NCI-H345 treated with DMSO at 0.1 percent for 48 hours (cell line): ENCODE measurements at regions not wholly inside any gene's neighbourhood (a gene's known extent, or its start where the extent isn't known, plus 50 kb on each side); places are given as distances from the start of the nearest gene placed in this dataset.
"Not testable (repeated sequence)": the region's sequence is repeated elsewhere in the genome, so short reads cannot be mapped to it uniquely, and the experiment has no call there.

ENCODE experiments used
- DNase-seq: peaks from one replicate; lab custom pipeline; 2025; ENCODE audit not compliant: unreplicated experiment; lab: John Stamatoyannopoulos, UW

DNA sequence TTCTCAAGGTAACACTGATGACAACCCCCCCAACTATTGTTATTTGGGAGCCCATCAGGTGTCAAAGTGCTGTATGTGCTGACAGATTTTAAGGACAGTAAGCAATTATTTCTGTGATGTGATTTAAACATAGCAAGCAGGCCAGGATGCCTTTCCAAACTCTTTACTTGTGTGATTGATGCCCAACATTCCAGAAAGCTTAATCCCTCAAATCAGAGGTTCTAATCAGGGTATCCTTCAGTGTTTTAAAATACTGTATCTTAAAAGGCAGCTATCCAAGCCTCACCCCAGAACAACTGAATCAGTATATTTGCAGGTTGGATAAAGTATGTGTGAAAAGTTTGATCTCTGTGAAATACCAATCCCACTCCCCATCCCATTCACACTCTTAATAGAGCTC lies 119.7 kb downstream of the GASK1B start:
- DNase-seq = no peak

GRCh38 chr4:158051401-158052235 lies 121.2 kb downstream of the GASK1B start:
- no peak for DNase-seq

GRCh38 chr4:158050942-158051341 lies 121.9 kb downstream of the GASK1B start:
- no peak for DNase-seq

- DNase-seq = no peak
Measured at GRCh38 chr4:158046345-158046744, 126.5 kb downstream of the GASK1B start.

DNA sequence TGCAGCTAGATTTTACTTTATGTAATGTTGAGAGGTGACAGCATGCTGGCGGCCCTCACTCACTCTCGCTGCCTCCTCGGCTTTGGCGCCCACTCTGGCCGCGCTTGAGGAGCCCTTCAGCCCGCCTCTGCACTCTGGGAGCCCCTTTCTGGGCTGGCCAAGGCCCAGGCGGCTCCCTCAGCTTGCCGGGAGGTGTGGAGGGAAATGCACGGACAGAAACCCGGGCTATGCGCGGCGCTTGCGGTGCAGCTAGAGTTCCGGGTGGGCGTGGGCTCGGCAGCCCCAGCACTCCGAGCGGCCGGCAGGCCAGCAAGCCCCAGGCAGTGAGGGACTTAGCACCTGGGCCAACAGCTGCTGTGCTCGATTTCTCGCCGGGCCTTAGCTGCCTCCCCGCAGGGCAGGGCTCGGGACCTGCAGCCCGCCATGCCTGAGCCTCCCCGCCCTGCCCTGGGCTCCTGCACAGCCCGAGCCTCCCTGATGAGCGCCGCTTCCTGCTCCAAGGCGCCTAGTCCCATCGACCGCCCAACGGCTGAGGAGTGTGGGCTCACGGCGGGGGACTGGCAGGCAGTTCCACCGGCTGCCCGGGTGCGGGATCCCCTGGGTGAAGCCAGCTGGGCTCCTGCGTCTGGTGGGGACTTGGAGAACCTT lies 128.7 kb downstream of the GASK1B start:
- no peak for DNase-seq

DNA sequence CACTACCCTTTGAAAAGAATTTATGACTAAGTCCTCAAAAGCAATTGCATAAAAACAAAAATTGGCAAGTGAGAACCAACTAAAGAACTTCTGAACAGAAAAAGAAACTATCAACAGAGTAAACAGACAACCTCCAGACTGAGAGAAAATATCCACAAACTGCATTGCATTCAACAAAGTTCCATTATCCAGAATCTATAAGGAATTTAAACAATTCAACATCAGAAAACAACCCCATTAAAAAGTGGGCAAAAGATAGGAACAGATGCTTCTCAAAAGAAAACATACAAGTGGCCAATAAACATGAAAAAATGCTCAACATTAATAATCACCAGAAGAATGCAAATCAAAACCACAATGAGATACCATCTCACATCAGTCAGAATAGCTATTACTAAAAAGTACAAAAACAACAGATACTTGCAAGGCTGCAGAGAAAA lies 130.2 kb downstream of the GASK1B start:
- DNase-seq = no peak

- no peak for DNase-seq
Measured at GRCh38 chr4:158038718-158039117, 134.1 kb downstream of the GASK1B start.

DNA sequence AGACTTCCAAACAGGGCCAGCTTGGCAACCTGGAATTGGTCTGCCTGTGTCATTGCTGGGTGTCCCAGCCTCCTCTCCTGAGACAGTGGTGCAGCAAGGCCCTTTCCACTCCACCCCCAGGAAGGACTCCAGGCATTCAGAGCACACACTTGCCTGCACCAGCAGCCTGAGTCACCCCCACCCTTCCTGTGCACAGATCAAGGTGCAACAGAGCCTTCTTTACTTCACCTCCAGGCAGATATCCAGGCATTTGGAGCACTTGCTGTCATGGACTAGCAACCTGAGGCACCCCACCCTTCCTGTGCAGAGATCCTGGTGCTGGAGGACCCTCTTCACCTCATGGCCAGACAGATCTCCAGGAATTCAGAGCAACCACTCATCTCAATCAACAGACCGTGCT lies 135.8 kb downstream of the GASK1B start:
- DNase-seq = no peak

GRCh38 chr4:158035662-158036195 lies 137.1 kb downstream of the GASK1B start:
- no peak for DNase-seq

DNA sequence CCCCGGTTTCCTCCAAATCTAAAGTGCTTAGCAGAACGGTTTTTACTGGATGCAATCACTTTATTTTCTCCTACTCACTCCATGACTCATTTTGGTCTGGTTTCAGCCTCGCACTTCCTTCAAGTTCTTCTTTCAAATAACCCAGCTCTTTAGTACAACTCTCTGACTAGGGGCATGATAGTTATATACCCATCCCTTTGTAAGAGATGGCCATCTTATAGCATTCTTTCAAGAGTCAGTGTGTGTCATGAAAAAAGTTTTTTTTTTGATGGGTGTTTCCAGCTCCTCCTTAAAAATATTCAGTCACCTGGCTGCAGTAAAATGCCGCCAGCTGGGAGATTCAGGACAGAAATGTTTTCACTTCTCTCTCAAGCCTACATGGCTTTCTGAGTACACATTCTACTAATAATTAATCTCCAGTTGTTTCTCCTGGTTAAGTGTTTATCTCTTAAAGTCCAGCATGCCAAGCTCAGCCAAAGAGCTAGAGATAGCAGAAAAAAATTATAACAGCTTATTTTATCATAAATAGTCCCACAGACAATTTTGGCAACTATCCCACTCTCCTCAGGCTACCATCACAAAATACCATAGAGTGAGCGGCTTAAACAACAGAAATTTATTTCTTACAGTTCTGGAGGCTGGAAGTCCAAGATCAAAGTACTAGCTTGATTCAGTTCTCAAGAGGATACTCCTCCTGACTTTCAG lies 139.3 kb downstream of the GASK1B start:
- no peak for DNase-seq

DNA sequence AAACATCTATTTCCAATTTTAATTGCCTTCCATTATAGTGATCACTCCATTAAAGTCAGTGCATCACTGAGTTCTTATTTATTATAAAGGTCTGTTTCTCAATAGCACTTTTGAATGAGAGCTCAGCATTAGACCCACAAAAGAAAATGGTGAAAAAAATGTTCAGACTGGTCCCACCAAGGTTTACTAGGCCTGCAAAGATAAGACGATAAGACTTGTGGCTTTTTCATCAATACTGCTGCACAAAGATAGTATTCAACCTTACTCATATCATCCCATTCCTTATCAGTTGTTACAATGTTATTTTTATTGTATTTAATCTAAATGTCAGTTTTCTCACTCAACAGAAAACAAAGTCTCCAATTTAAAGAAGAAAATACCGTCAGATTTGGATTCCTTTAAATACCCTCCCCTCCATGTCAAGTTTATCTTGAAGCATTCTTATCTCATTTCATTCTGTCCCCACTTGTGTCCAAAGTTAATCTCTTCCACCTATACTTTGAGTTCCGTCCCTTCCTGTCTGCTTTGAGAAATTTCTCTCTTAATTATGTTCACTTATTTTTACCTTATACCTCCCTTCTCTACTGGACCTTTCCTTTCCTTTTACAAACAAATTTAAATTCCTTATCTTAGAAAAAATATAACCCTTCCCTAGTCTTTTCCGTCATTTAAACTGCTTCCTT lies 140.0 kb downstream of the GASK1B start:
- DNase-seq = no peak

DNA sequence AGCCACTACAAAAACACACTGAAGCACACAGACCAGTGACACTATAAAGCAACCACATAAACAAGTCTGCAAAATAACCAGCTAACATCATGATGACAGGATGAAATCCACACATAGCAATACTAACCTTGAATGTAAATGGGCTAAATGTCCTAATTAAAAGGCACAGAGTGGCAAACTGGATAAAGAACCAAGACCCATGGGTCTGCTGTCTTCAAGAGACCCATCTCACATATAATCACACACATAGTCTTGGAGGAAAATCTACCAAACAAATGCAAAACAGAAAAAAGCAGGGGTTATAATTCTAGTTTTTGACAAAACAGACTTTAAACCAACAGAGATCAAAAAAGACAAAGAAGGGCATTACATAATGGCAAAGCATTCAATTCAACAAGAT lies 144.4 kb downstream of the GASK1B start:
- not testable (repeated sequence) for DNase-seq

DNA sequence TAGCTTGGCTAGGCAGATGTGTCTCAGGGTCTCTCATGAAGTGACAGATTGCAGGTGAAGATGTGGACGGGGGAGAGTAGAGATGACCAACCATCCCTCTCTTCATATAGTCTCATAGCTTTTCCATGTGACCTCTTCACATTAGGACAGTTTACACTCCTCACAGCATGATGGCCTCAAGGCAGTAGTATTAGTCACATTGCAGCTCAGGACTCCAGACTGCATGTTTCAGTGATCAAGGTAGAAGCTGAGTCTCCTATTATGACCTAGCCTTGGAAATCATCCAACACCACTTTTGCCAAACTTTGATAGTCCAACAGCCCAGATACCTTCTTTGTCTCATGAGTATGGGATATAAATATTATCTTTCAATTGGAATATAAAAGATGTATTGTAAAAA lies 147.7 kb downstream of the GASK1B start:
- no peak for DNase-seq

DNA sequence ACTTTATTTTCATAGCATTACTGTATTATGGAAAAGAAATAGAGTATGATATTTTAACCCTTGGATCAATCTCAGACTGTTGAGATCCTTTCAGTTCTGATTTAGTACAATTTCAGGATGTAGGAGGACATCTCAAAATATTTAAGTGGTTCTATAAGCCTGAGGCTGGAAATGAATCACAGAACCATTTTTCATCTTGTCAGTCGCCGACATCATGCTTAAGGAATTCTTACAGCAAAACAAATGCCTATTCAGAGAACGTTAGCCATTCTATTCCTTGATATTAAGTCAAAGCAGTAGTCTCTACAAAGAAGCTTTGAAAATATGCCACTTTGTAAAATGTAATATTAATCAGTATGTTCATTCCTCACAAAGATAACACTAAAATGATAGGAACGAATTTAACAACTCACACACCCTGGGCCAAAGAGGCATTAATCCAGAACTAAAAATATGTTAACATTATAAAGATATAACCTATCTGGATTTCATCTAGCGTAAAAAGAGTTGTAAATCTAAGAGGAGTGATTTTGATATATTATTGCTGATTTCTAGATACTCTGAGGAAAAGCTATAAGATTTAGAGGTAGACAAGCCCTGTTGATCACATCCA lies 152.0 kb downstream of the GASK1B start:
- DNase-seq = no peak

GRCh38 chr4:158020176-158020575 lies 152.6 kb downstream of the GASK1B start:
- DNase-seq = no peak

- DNase-seq = no peak
Measured at GRCh38 chr4:158018831-158019230, 154.0 kb downstream of the GASK1B start.

DNA sequence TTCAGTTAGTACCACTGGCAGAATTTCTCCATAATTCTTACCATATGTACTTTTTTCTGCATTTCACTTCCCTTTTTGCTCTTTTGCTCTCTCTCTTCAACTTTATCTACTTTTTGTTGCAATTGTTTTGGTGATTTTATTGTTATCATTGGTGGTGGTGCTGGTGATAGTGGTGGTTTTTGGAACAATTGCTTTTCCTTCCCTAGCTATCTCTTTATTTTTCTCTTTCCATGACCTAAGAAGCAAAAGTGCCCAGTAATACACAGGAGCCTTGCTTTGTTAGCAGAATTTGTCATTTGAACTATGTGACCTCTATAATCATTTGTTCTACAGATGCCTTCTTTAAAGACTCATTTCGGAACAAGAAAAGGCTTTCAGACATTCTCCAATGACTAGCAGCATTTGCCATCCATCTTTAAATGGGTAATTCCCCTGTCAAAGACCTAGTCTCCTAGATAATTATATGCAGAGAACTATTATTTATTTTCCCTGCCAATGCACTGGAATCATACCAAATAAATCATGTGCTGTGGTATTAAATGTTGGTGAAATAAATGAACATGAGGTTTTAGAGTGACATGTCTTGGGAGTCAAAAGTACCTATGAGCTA lies 154.5 kb downstream of the GASK1B start:
- no peak for DNase-seq

GRCh38 chr4:158016511-158016910 lies 156.3 kb downstream of the GASK1B start:
- no peak for DNase-seq

- DNase-seq = no peak
Measured at GRCh38 chr4:158015241-158015640, 157.6 kb downstream of the GASK1B start.

DNA sequence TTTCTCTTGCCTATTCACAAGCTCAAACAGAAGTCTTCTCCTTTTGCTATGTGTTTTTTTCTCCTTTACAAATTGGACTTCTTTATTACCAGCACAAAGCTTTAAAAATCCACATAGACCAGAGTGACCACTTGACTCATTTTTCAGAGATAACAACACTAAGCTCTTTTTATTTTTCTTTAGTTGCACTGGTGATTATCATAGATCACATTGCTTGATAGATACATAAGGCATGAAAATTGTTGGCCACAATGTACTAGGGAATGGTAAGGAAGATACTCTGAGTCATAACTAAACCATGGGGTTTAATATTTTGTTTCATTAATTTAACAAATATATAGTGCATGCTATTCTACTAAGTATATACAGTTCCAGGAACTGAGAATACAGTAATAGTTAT lies 159.0 kb downstream of the GASK1B start:
- DNase-seq = no peak
